ENCODE measurements at regions not wholly inside any gene's neighbourhood (a gene's known extent, or its start where the extent isn't known, plus 50 kb on each side); places are given as distances from the start of the nearest gene placed in this dataset.

- TF ChIP-seq POLR2AphosphoS5 (IDR thresholded peaks at IDR 0.05; ENCODE audit: low read depth, low read length) (no peak), SIN3A (IDR thresholded peaks at IDR 0.05; ENCODE audit: borderline replicate concordance, insufficient read depth, low read length) (no peak)
Measured at GRCh38 chr16:6861135-6861814, 471.4 kb upstream of the RBFOX1 start.
